ENCODE measurements at regions not wholly inside any gene's neighbourhood (a gene's known extent, or its start where the extent isn't known, plus 50 kb on each side); places are given as distances from the start of the nearest gene placed in this dataset.
A peak's percentile ranks its signal among the peaks of the same experiment; 100 is the strongest.

DNA sequence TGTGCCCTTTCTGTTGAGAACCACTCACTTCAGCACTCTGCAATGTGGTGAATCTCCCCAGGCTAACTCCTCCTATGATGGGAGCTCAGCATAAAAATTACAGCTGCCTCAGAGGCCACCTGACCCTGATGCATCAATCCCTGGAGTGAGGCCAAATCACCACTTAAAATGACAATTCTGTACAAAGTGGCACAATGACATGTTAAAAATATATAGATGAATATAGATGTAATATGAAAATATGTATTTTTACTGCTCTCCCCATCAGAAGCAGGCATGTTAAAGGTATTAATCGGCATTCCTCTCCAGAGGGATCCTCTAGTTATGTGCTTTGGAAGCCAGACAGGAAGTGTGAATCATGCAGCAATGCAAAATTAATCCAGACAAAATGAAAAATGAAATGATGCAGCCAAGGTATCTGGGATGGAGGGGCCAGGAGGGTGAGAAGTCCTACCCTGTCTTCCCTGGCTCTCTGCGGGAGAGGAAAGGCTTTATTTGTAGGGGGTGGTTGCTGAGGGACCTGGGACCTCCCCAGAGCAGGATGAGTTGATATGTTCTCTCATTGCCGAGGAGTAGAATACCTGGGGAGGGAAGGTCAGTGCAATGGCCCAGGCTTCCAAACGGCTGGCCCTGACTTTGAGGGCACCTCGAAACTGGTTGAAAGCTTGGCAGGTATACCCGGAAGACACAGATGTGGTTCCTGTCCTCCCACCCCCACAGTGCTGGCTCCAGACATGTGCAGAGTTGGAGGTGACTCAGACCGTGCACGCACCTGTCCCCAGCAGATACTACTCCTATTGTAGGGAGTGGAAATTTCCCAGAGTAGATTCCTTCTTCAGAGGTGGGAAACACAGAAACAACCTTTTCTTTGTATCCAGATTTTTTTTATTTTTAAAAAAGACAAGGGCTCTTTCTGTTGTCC, 347.9 kb upstream of the NCAM1 start:
- intact Hi-C loops (cut with DNase I; ENCODE audit: low total_unique reads), result no loop called here

DNA sequence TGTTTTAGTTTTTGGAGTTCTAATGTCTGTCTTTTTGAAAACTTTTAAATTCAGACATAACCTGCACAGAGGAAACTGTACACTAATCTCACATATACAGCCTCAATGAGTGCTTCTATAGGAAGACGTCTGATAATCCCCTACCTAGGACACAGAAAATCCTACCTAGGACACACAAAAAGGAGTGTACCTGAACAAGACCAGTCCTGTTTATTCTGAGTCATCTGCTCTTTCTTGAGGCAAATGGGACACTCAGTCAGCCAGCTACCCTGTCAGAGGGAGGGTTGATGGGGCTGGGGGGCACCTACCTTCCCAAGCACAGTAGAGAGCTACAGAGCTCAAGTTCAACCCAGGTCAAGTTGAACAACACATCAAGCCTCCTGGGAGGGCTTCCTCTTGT, 346.6 kb upstream of the NCAM1 start:
- Histone ChIP-seq H3K36me3 (no peaks in the 10 kb centered on the region), H3K4me1 (peaks cover 0 to 17% of the 10 kb centered on the region in 2 donors), H3K4me3 (no peak overlapping the region), H3K27me3 (no peaks in the 10 kb centered on the region), H3K27ac (peak overlapping the region; percentile 40 to 82), H3K9me3 (no peaks in the 10 kb centered on the region)
- TF ChIP-seq POLR2A (IDR thresholded peaks at IDR 0.05) (no peak), POLR2AphosphoS5 (IDR thresholded peaks at IDR 0.05) (no peak)
- TF ChIP-seq, protein P1, sequence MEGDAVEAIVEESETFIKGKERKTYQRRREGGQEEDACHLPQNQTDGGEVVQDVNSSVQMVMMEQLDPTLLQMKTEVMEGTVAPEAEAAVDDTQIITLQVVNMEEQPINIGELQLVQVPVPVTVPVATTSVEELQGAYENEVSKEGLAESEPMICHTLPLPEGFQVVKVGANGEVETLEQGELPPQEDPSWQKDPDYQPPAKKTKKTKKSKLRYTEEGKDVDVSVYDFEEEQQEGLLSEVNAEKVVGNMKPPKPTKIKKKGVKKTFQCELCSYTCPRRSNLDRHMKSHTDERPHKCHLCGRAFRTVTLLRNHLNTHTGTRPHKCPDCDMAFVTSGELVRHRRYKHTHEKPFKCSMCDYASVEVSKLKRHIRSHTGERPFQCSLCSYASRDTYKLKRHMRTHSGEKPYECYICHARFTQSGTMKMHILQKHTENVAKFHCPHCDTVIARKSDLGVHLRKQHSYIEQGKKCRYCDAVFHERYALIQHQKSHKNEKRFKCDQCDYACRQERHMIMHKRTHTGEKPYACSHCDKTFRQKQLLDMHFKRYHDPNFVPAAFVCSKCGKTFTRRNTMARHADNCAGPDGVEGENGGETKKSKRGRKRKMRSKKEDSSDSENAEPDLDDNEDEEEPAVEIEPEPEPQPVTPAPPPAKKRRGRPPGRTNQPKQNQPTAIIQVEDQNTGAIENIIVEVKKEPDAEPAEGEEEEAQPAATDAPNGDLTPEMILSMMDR (IDR thresholded peaks at IDR 0.05), result no peak
- intact Hi-C loops (cut with DNase I; ENCODE audit: low total_unique reads), result no loop called here
- no peak for DNase-seq (ENCODE audit: low spot score in 2 of 2)

More for the DNA sequence above, 347.9 kb upstream of the NCAM1 start:
- no peak overlapping the region for H3K4me3 ChIP-seq
- peak in 1 of 2 donors; percentile 85 for DNase-seq (ENCODE audit: low spot score in 2 of 2)
- no peaks in the 10 kb centered on the region for H3K27me3 ChIP-seq
- H3K9me3 ChIP-seq, result no peaks in the 10 kb centered on the region
- H3K4me1 ChIP-seq, result peaks cover 0 to 17% of the 10 kb centered on the region in 2 donors
- TF ChIP-seq POLR2AphosphoS5 (IDR thresholded peaks at IDR 0.05), result no peak
- TF ChIP-seq, protein P1 (IDR thresholded peaks at IDR 0.05), result no peak
- no peak for TF ChIP-seq POLR2A (IDR thresholded peaks at IDR 0.05)
- H3K36me3 ChIP-seq, result no peaks in the 10 kb centered on the region
- peak overlapping the region; percentile 74 to 82 for H3K27ac ChIP-seq

DNA sequence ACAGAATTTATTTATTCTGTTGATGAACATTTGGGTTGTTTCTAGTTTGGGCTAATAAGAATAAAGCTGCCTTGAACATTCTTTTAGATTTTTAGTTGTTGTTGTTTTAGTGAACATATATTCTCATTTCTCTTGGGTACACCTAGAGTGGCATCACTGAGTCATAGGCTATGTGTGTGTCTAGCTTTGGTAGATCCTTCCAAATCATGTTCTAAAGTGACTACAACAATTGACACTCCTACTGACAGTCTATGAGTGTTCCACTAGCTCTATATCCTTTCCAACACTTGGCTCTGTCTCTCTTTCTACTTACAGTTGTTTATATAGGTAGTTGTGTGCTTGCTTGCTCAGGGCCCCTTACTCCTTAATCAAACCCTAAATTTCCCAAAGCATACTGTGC, 346.0 kb upstream of the NCAM1 start:
- H3K36me3 ChIP-seq, result no peaks in the 10 kb centered on the region
- peak overlapping the region in 1 of 2 donors; percentile 82 for H3K27ac ChIP-seq
- no peak overlapping the region for H3K4me3 ChIP-seq
- H3K4me1 ChIP-seq, result peaks cover 0 to 17% of the 10 kb centered on the region in 2 donors
- no peak for DNase-seq (ENCODE audit: low spot score in 2 of 2)
- no peaks in the 10 kb centered on the region for H3K27me3 ChIP-seq
- TF ChIP-seq, protein P1 (IDR thresholded peaks at IDR 0.05), result no peak
- no peak for TF ChIP-seq POLR2A (IDR thresholded peaks at IDR 0.05)
- no peak for TF ChIP-seq POLR2AphosphoS5 (IDR thresholded peaks at IDR 0.05)
- intact Hi-C loops (cut with DNase I; ENCODE audit: low total_unique reads), result no loop called here
- no peaks in the 10 kb centered on the region for H3K9me3 ChIP-seq

DNA sequence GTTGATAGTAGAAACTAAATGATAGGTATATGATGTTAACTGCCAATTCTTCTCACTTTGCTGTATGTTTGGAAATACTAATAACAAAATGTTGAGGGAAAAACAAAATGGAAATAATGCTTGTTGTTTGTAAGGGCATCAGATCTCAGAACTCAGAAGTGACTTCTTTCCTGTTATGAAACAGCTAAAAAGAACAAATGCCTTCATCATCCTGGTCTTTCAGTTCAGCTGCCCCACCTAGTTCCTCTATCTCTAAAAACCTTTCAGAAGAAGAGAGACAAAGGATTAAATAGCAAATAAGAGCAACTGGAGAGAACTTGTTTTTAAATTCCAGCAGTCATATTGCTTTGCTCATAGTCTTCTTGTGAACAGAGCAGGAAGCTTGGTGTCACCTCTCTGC, 345.3 kb upstream of the NCAM1 start:
- Histone ChIP-seq H3K27ac (no peak overlapping the region), H3K27me3 (no peaks in the 10 kb centered on the region), H3K4me1 (peaks cover 0 to 17% of the 10 kb centered on the region in 2 donors), H3K9me3 (no peaks in the 10 kb centered on the region), H3K36me3 (no peaks in the 10 kb centered on the region), H3K4me3 (no peak overlapping the region)
- intact Hi-C loops (cut with DNase I; ENCODE audit: low total_unique reads), result no loop called here
- no peak for TF ChIP-seq POLR2AphosphoS5 (IDR thresholded peaks at IDR 0.05)
- no peak for TF ChIP-seq POLR2A (IDR thresholded peaks at IDR 0.05)
- TF ChIP-seq, protein P1 (IDR thresholded peaks at IDR 0.05), result no peak
- DNase-seq (ENCODE audit: low spot score in 2 of 2), result no peak

All from breast epithelium (tissue), 4 donors.